ENCODE measurements at regions not wholly inside any gene's neighbourhood (a gene's known extent, or its start where the extent isn't known, plus 50 kb on each side); places are given as distances from the start of the nearest gene placed in this dataset.

GRCh38 chr2:155766342-155767115, 566.0 kb downstream of the NR4A2 start:
- DNase-seq (ENCODE audit: low read depth in 1 of 2, low spot score in 2 of 2): no peak
- Histone ChIP-seq H3K56ac (replicated peaks; ENCODE audit: insufficient read length, low read depth, low read length) (no peak overlapping the region), H3K79me1 (ENCODE audit: low read depth, low read length) (no peaks in the 10 kb centered on the region), H2BK12ac (ENCODE audit: low read depth, low read length) (no peak overlapping the region), H3K36me3 (ENCODE audit: control insufficient read depth in 2 of 4, insufficient read depth in 4 of 4, low read length in 3 of 4) (no peaks in the 10 kb centered on the region), H2BK20ac (ENCODE audit: low read length) (0 out of 2 replicates have a peak overlapping the region, but pooled peaks have one; percentile 48), H3K4ac (replicated peaks; ENCODE audit: insufficient read length, low read depth, low read length) (no peak overlapping the region), H4K5ac (ENCODE audit: insufficient read length, low read depth, low read length) (no peak overlapping the region), H3K9ac (replicated peaks in 1 of 4; ENCODE audit: extremely low read depth in 1 of 4, low read depth in 3 of 4, low read length in 3 of 4) (no peak overlapping the region), H3K4me2 (ENCODE audit: insufficient read depth in 1 of 2, low read depth in 2 of 2, low read length in 2 of 2) (no peak overlapping the region), H3K27me3 (replicated peaks in 1 of 4; ENCODE audit: control insufficient read depth in 3 of 4, extremely low read depth in 1 of 4, insufficient read depth in 3 of 4, low read length in 3 of 4) (no peaks in the 10 kb centered on the region), H3K4me1 (replicated peaks in 1 of 4; ENCODE audit: control insufficient read depth in 3 of 4, insufficient read depth in 4 of 4, low read length in 3 of 4) (no peaks in the 10 kb centered on the region; a peak in 2 of 7 replicates), H4K8ac (ENCODE audit: extremely low read depth, insufficient read depth, low read length) (peak overlapping the region; percentile 65; the same call in 1 of the 2 replicates), H3K27ac (ENCODE audit: low read depth, low read length) (no peak overlapping the region; the same call in 1 of the 2 replicates), H3K23me2 (ENCODE audit: low read depth, low read length) (no peaks in the 10 kb centered on the region), H2AFZ (ENCODE audit: low read length) (peak overlapping the region; percentile 90), H4K20me1 (replicated peaks in 1 of 2; ENCODE audit: control insufficient read depth in 1 of 2, insufficient read depth in 2 of 2, low read length in 2 of 2) (no peaks in the 10 kb centered on the region), H2BK120ac (replicated peaks; ENCODE audit: low read depth, low read length) (no peak overlapping the region), H3K9me3 (ENCODE audit: insufficient read depth in 2 of 2, low read depth in 1 of 2, low read length in 1 of 2) (peaks cover 0 to 3% of the 10 kb centered on the region in 2 experiments; a peak in 1 of 4 replicates), H3K23ac (ENCODE audit: insufficient read length) (no peak overlapping the region), H3K4me3 (ENCODE audit: extremely low read depth in 1 of 4, insufficient read depth in 2 of 4, low read depth in 3 of 4, low read length in 4 of 4) (no peak overlapping the region), H3K18ac (ENCODE audit: extremely low read depth, low read length) (no peak overlapping the region), H3K14ac (ENCODE audit: insufficient read length) (no peak overlapping the region), H4K91ac (replicated peaks; ENCODE audit: insufficient read length, low read length) (no peak overlapping the region), H3K79me2 (ENCODE audit: control insufficient read depth in 1 of 2, insufficient read depth in 2 of 2, low read length in 2 of 2) (no peaks in the 10 kb centered on the region), H2BK5ac (ENCODE audit: low read depth, low read length) (peak overlapping the region; percentile 60; the same call in 1 of the 2 replicates), H2BK15ac (ENCODE audit: low read length) (no peak overlapping the region), H2AK5ac (ENCODE audit: low read depth, low read length) (no peak overlapping the region)
- FAIRE-seq: no peak
- 82% methylated on average over 8 of the region's 8 CpGs; no CpG with 5 or more reads in 1 of the 2 experiments for WGBS, 2 experiments (ENCODE audit: extremely low coverage in 1 of 2, insufficient coverage in 1 of 2, insufficient read length in 1 of 2, insufficient replicate concordance in 2 of 2, low coverage in 1 of 2, low lambda C conversion rate in 2 of 2, missing lambda C conversion rate in 1 of 2)
- ChIA-PET POLR2A (ENCODE audit: partially characterized antibody) (no interaction called here), CTCF (ENCODE audit: partially characterized antibody) (interaction anchor here (0.5 to 1.9 kb wide), 4 partner anchors 49 to 1235 kb away, joined by 3 to 5 read pairs (median 4); no protein-coding TSS in a partner anchor)
- TF ChIP-seq BACH1 (IDR thresholded peaks at IDR 0.05; ENCODE audit: low read length) (no peak), TAF7 (optimal IDR thresholded peaks at IDR 0.05; ENCODE audit: borderline replicate concordance, low read depth, low read length) (no peak), KDM4A (IDR thresholded peaks at IDR 0.05; ENCODE audit: low read depth, low read length, severe bottlenecking) (no peak), CHD2 (IDR thresholded peaks at IDR 0.05; ENCODE audit: low read length) (no peak), EGR1 (IDR thresholded peaks at IDR 0.05; ENCODE audit: borderline replicate concordance, low read depth, low read length) (no peak), RFX5 (IDR thresholded peaks at IDR 0.05; ENCODE audit: borderline replicate concordance, low read depth, low read length) (no peak), SP4 (IDR thresholded peaks at IDR 0.05; ENCODE audit: low read length) (no peak), RXRA (IDR thresholded peaks at IDR 0.05; ENCODE audit: insufficient read depth, low read depth, low read length) (no peak), MAX (IDR thresholded peaks at IDR 0.05) (no peak), SAP30 (IDR thresholded peaks at IDR 0.05; ENCODE audit: insufficient read depth, insufficient replicate concordance, low read length) (no peak), FOSL1 (IDR thresholded peaks at IDR 0.05; ENCODE audit: insufficient read depth, low read depth, low read length) (no peak), SUZ12 (IDR thresholded peaks at IDR 0.05; ENCODE audit: low read length) (no peak), GTF2F1 (IDR thresholded peaks at IDR 0.05; ENCODE audit: borderline replicate concordance, low read depth, low read length) (no peak)

Data from H1 (cell line).